ENCODE measurements at regions not wholly inside any gene's neighbourhood (a gene's known extent, or its start where the extent isn't known, plus 50 kb on each side); places are given as distances from the start of the nearest gene placed in this dataset.
"Not testable (repeated sequence)": the region's sequence is repeated elsewhere in the genome, so short reads cannot be mapped to it uniquely, and the experiment has no call there.

- TF ChIP-seq CTCF (IDR thresholded peaks at IDR 0.05) = no peak
- ATAC-seq (ENCODE audit: insufficient number of reproducible peaks, low FRiP score, low read depth) (no peak), DNase-seq (ENCODE audit: low spot score) (no peak)
- Histone ChIP-seq H3K27ac (no peak overlapping the region), H3K9me3 (no peaks in the 10 kb centered on the region), H3K4me3 (no peak overlapping the region), H3K36me3 (no peaks in the 10 kb centered on the region), H3K4me1 (ENCODE audit: control insufficient read depth in 1 of 2, low read depth in 2 of 2) (no peaks in the 10 kb centered on the region), H3K27me3 (replicated peaks; ENCODE audit: insufficient read depth) (no peaks in the 10 kb centered on the region)
These were observed 116.1 kb downstream of the PABPC4L start for GRCh38 chr4:134085496-134085895.

- H3K9me3 ChIP-seq; DNase-seq (ENCODE audit: low spot score); ATAC-seq (ENCODE audit: insufficient number of reproducible peaks, low FRiP score, low read depth); H3K4me1 ChIP-seq (ENCODE audit: control insufficient read depth in 1 of 2, low read depth in 2 of 2); H3K4me3 ChIP-seq; H3K27me3 ChIP-seq (replicated peaks; ENCODE audit: insufficient read depth); H3K27ac ChIP-seq; H3K36me3 ChIP-seq: not testable (repeated sequence)
These were observed 122.5 kb downstream of the PABPC4L start for GRCh38 chr4:134079085-134079484.

- H3K27me3 ChIP-seq (replicated peaks; ENCODE audit: insufficient read depth) = no peaks in the 10 kb centered on the region
- H3K27ac ChIP-seq = no peak overlapping the region
- H3K4me1 ChIP-seq (ENCODE audit: control insufficient read depth in 1 of 2, low read depth in 2 of 2) = no peaks in the 10 kb centered on the region
- no peaks in the 10 kb centered on the region for H3K36me3 ChIP-seq
- no peak for TF ChIP-seq CTCF (IDR thresholded peaks at IDR 0.05)
- H3K4me3 ChIP-seq = peak overlapping the region; percentile 33
- ATAC-seq (ENCODE audit: insufficient number of reproducible peaks, low FRiP score, low read depth) = no peak
- H3K9me3 ChIP-seq = no peaks in the 10 kb centered on the region
- no peak for DNase-seq (ENCODE audit: low spot score)
These were observed 123.2 kb downstream of the PABPC4L start for GRCh38 chr4:134078230-134078914.

- H3K9me3 ChIP-seq = no peaks in the 10 kb centered on the region
These were observed 127.9 kb downstream of the PABPC4L start for GRCh38 chr4:134073711-134074110.

GRCh38 chr4:134072137-134072536 is 129.5 kb downstream of the PABPC4L start:
- H3K4me3 ChIP-seq = no peak overlapping the region
- no peaks in the 10 kb centered on the region for H3K36me3 ChIP-seq
- H3K27ac ChIP-seq = no peak overlapping the region
- TF ChIP-seq CTCF (IDR thresholded peaks at IDR 0.05) = no peak
- H3K4me1 ChIP-seq (ENCODE audit: control insufficient read depth in 1 of 2, low read depth in 2 of 2) = no peaks in the 10 kb centered on the region
- no peaks in the 10 kb centered on the region for H3K9me3 ChIP-seq
- ATAC-seq (ENCODE audit: insufficient number of reproducible peaks, low FRiP score, low read depth) = no peak
- H3K27me3 ChIP-seq (replicated peaks; ENCODE audit: insufficient read depth) = no peaks in the 10 kb centered on the region
- DNase-seq (ENCODE audit: low spot score) = no peak

More at GRCh38 chr4:134073711-134074110, 127.9 kb downstream of the PABPC4L start:
- no peaks in the 10 kb centered on the region for H3K36me3 ChIP-seq
- ATAC-seq (ENCODE audit: insufficient number of reproducible peaks, low FRiP score, low read depth) = no peak
- H3K27me3 ChIP-seq (replicated peaks; ENCODE audit: insufficient read depth) = no peaks in the 10 kb centered on the region
- H3K4me3 ChIP-seq = no peak overlapping the region
- DNase-seq (ENCODE audit: low spot score) = no peak
- H3K4me1 ChIP-seq (ENCODE audit: control insufficient read depth in 1 of 2, low read depth in 2 of 2) = no peaks in the 10 kb centered on the region
- TF ChIP-seq CTCF (IDR thresholded peaks at IDR 0.05) = no peak
- no peak overlapping the region for H3K27ac ChIP-seq

- ATAC-seq (ENCODE audit: insufficient number of reproducible peaks, low FRiP score, low read depth) (no peak), DNase-seq (ENCODE audit: low spot score) (no peak)
- Histone ChIP-seq H3K4me3 (no peak overlapping the region), H3K9me3 (no peaks in the 10 kb centered on the region), H3K27me3 (replicated peaks; ENCODE audit: insufficient read depth) (no peaks in the 10 kb centered on the region), H3K4me1 (ENCODE audit: control insufficient read depth in 1 of 2, low read depth in 2 of 2) (no peaks in the 10 kb centered on the region), H3K36me3 (no peaks in the 10 kb centered on the region), H3K27ac (no peak overlapping the region)
- TF ChIP-seq CTCF (IDR thresholded peaks at IDR 0.05) = no peak
These were observed 131.4 kb downstream of the PABPC4L start for GRCh38 chr4:134070174-134070573.

Measured in thoracic aorta (tissue), 2 donors.